ENCODE measurements at regions not wholly inside any gene's neighbourhood (a gene's known extent, or its start where the extent isn't known, plus 50 kb on each side); places are given as distances from the start of the nearest gene placed in this dataset.
"Not testable (repeated sequence)": the region's sequence is repeated elsewhere in the genome, so short reads cannot be mapped to it uniquely, and the experiment has no call there.

DNA sequence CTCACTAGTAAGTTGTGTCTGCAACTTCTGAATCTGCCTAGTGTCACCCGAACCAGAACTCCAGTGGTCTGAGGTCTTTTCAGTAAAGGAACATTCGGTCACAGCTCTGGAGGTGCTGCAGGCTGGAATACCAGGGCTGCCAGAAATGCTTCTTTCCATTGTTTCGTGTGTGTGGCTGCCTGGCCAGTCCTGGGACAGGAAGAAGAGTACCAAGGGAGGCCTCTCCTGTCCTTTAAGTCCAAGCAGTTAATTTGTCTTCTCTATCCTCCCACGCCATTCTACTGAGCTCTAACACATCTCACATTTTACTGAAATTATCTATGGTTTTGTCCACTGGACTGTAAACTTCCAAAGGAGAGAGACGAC lies 196.0 kb downstream of the LNPK start:
- no peak overlapping the region for H3K4me3 ChIP-seq (ENCODE audit: low read depth, low read length)
- TF ChIP-seq, protein P1, sequence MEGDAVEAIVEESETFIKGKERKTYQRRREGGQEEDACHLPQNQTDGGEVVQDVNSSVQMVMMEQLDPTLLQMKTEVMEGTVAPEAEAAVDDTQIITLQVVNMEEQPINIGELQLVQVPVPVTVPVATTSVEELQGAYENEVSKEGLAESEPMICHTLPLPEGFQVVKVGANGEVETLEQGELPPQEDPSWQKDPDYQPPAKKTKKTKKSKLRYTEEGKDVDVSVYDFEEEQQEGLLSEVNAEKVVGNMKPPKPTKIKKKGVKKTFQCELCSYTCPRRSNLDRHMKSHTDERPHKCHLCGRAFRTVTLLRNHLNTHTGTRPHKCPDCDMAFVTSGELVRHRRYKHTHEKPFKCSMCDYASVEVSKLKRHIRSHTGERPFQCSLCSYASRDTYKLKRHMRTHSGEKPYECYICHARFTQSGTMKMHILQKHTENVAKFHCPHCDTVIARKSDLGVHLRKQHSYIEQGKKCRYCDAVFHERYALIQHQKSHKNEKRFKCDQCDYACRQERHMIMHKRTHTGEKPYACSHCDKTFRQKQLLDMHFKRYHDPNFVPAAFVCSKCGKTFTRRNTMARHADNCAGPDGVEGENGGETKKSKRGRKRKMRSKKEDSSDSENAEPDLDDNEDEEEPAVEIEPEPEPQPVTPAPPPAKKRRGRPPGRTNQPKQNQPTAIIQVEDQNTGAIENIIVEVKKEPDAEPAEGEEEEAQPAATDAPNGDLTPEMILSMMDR (conservative IDR thresholded peaks at IDR 0.05; ENCODE audit: low read depth, low read length) = no peak
- no peak for DNase-seq (ENCODE audit: low read depth)

DNA sequence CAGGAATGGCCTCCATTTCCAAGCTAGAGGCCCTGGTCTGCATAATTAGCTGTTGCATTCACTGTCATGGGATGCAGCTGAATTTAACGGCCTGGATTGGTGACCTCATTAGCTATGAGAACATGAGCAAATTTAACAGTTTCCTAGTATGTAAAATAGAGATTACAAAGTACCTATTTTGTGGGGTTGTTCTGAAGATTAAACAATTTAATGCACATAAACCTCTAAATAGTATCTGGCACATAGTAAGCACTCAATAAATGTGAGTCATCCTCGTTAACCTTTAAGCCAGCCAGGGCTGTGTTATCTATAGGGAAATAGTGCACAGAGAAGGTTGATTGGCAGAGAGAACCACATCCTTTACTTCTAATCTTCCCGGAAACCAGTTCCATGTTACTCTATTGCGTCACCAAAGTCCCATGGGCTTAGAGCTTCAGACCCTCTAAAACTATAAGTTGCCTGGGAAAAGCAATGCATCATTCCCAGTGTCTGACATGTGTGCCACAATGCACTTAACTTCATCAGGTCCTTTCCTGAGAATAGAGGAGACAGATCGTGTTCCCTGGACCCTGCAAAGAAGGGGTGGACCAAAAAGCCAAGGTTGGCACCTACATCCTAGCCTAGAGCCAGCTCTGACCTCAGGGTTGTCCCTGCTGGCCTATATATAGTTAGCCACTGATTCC lies 196.5 kb downstream of the LNPK start:
- TF ChIP-seq, protein P1 (conservative IDR thresholded peaks at IDR 0.05; ENCODE audit: low read depth, low read length) = no peak
- H3K4me3 ChIP-seq (ENCODE audit: low read depth, low read length) = no peak overlapping the region
- DNase-seq (ENCODE audit: low read depth) = no peak

DNA sequence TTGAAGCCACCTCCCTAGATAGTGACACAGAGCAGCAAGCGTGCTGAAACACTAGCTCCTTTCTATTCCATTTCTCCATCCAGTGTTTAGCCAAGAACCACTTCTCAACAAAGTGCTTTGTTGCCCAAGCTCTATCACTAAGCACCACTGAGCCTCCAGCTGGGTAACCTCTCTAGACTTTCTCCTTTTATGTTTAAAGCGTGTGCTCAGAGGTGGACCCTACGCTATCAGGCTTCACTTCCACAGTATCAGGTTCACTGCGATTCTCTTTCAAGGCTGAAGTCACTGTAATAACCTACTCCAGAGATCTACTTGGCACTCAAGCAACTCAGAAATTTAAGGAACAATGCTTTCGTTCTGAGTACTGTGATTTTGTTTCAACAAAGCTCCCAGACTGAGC lies 197.9 kb downstream of the LNPK start:
- TF ChIP-seq, protein P1 (conservative IDR thresholded peaks at IDR 0.05; ENCODE audit: low read depth, low read length) = no peak
- DNase-seq (ENCODE audit: low read depth) = no peak
- no peak overlapping the region for H3K4me3 ChIP-seq (ENCODE audit: low read depth, low read length)

DNA sequence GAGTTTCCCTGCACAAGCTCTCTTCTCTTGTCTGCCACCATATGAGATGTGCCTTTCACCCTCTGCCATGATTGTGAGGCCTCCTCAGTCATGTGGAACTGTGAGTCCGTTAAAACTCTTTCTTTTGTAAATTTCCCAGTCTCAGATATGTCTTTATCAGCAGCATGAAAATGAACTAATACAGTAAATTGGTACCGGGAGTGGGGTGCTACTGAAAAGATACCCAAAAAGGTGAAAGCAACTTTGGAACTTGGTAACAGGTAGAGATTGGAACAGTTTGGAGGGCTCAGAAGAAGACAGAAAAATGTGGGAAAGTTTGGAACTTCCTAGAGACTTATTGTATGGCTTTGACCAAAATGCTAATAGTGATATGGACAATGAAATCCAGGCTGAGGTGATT lies 205.6 kb downstream of the LNPK start:
- H3K4me3 ChIP-seq (ENCODE audit: low read depth, low read length); DNase-seq (ENCODE audit: low read depth): not testable (repeated sequence)

DNA sequence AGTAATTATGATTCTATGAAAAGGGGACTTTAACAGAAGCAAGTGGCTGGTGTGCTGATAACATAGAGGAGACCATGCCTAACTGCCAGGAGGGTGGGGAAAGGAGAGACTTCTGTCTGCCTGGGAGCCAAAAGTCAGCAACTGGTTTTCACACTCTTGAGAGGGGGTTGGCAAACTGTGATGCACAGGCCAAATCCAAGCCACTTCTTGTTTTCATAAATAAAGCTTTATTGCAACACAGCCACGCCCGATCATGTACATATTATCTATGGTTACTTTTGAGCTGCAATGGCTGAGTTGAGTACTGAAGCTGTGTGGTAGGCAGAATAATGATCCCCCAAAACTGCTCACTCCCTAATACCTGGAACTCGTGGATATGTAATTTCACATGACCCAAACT lies 208.4 kb downstream of the LNPK start:
- TF ChIP-seq, protein P1 (conservative IDR thresholded peaks at IDR 0.05; ENCODE audit: low read depth, low read length) = no peak
- H3K4me3 ChIP-seq (ENCODE audit: low read depth, low read length) = no peak overlapping the region
- DNase-seq (ENCODE audit: low read depth) = no peak

DNA sequence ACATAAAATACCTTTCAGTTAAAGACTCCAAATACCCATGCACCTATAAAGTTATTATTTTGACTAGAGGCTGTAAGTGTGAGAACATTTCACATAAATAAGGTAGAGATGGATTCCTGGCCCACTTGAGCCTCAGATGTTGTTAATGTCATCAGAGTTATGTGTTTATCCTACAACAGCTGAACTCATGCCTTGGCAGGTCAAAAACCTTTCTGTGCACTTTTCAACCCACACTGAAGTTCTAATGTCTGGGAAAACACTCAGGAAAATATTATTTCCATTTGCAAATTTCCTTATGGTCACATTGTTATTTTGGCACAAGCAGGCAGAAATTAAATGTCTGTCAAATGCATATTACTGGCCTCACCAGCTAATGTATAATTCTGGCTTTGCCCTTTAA lies 209.2 kb downstream of the LNPK start:
- TF ChIP-seq, protein P1 (conservative IDR thresholded peaks at IDR 0.05; ENCODE audit: low read depth, low read length) = no peak
- H3K4me3 ChIP-seq (ENCODE audit: low read depth, low read length) = no peak overlapping the region
- DNase-seq (ENCODE audit: low read depth) = no peak

DNA sequence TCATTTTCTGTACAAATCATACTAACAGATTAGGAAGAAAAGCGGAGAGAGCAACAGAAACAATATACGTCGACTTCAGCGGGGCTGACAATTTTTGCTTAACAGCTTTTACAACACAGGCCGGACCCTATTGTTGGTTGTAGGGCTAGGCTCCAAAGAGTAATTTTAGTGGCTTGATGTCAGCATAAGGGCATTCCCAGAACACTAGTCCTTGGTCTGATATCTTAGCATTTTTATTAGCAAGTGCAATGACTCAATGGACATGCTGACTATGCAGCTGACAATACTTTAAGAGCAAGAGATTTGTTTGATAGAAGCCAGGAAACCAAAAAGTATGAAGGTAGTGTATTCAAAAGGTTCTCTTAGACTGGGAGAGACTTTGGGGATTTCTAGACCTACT lies 209.9 kb downstream of the LNPK start:
- TF ChIP-seq, protein P1 (conservative IDR thresholded peaks at IDR 0.05; ENCODE audit: low read depth, low read length) = no peak
- no peak for DNase-seq (ENCODE audit: low read depth)
- no peak overlapping the region for H3K4me3 ChIP-seq (ENCODE audit: low read depth, low read length)
